ENCODE measurements at regions not wholly inside any gene's neighbourhood (a gene's known extent, or its start where the extent isn't known, plus 50 kb on each side); places are given as distances from the start of the nearest gene placed in this dataset.

DNA sequence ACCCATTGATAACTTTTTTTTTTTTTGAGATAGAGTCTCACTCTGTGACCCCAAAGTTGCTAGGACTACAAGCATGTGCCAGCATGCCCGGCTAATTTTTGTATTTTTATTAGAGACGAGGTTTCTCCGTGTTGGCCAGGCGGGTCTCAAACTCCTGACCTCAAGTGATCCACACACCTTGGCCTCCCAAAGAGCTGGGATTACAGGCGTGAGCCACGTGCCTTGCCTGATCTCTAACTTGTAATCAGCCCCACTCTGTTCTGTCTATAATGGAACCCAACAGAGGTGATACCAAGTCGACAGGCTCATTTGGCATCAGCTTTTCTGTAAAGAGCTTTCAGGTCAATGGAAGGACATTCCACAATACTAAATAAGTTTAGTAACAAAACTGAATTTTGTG is 99.4 kb downstream of the HFE start:
- no peak for TF ChIP-seq POLR2A (IDR thresholded peaks at IDR 0.05; ENCODE audit: low read depth, low read length)
- TF ChIP-seq POLR2AphosphoS5 (IDR thresholded peaks at IDR 0.05; ENCODE audit: low read depth, low read length): no peak

All from GM12891 (cell line).